Right atrium auricular region (tissue), 2 donors: ENCODE measurements at regions not wholly inside any gene's neighbourhood (a gene's known extent, or its start where the extent isn't known, plus 50 kb on each side); places are given as distances from the start of the nearest gene placed in this dataset.

Experiments
- DNase-seq: peaks from one replicate; pipeline ENCODE4 v3.0.0-alpha.2; 2019; ENCODE audit warnings: low spot score
- H3K27ac ChIP-seq, 2 donors: fragments of 200-600 bp; sonication (generic); 1 replicate in 1 of 2; 2 replicates in 1 of 2; pipeline ENCODE4 v1.5.1; 2016 to 2019
- H3K27me3 ChIP-seq, 2 donors: fragments of 200-600 bp; sonication (generic); one replicate each; pipeline versions ENCODE4 v1.5.1 to v1.6.0; 2017 to 2019
- H3K36me3 ChIP-seq: fragments of 200-600 bp; sonication (generic); one replicate; pipeline ENCODE4 v1.5.1; 2016
- H3K4me1 ChIP-seq, 2 donors: fragments of 200-600 bp; sonication (generic); one replicate each; pipeline versions ENCODE4 v1.5.1 to v1.6.0; 2017 to 2019
- H3K4me3 ChIP-seq, 2 donors: fragments of 200-600 bp; sonication (generic); 1 replicate in 1 of 2; 2 replicates in 1 of 2; pipeline ENCODE4 v1.5.1; 2017 to 2019; ENCODE audit warnings: mild to moderate bottlenecking in 1 of 2, moderate library complexity in 1 of 2
- H3K9me3 ChIP-seq, 2 donors: fragments of 200-600 bp; sonication (generic); one replicate each; pipeline ENCODE4 v1.5.1; 2019
- TF ChIP-seq, protein P1 (sequence below), 2 donors: fragments of 200-600 bp; sonication (generic); IDR thresholded peaks; one replicate each; pipeline ENCODE4 v1.5.1; 2019; ENCODE audit warnings: antibody characterized with exemption in 2 of 2

DNA sequence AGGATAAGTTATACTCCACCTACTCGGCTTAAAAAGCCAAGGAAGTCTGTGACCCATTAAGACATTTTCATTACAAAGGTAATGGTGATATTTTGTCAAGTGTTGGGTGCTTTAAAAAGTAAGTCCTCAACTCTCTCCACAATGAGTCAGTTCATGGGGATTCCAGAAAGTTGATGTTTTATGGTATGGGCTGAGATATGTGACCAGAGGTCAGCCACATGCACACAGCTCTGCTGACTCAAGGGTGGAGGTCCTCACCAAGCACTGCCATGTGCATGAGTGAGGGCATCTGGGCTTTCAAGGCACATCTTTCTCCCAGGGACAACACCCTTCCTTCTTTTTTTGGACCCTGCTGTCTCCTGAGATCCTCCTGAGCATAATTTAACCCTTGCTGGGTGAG, 292.9 kb downstream of the PTEN start:
- TF ChIP-seq, protein P1, sequence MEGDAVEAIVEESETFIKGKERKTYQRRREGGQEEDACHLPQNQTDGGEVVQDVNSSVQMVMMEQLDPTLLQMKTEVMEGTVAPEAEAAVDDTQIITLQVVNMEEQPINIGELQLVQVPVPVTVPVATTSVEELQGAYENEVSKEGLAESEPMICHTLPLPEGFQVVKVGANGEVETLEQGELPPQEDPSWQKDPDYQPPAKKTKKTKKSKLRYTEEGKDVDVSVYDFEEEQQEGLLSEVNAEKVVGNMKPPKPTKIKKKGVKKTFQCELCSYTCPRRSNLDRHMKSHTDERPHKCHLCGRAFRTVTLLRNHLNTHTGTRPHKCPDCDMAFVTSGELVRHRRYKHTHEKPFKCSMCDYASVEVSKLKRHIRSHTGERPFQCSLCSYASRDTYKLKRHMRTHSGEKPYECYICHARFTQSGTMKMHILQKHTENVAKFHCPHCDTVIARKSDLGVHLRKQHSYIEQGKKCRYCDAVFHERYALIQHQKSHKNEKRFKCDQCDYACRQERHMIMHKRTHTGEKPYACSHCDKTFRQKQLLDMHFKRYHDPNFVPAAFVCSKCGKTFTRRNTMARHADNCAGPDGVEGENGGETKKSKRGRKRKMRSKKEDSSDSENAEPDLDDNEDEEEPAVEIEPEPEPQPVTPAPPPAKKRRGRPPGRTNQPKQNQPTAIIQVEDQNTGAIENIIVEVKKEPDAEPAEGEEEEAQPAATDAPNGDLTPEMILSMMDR (IDR thresholded peaks at IDR 0.05), result no peak
- Histone ChIP-seq H3K27me3 (no peaks in the 10 kb centered on the region), H3K36me3 (no peaks in the 10 kb centered on the region), H3K9me3 (no peaks in the 10 kb centered on the region), H3K4me1 (no peaks in the 10 kb centered on the region), H3K4me3 (no peak overlapping the region), H3K27ac (no peak overlapping the region)
- DNase-seq, result no peak

DNA sequence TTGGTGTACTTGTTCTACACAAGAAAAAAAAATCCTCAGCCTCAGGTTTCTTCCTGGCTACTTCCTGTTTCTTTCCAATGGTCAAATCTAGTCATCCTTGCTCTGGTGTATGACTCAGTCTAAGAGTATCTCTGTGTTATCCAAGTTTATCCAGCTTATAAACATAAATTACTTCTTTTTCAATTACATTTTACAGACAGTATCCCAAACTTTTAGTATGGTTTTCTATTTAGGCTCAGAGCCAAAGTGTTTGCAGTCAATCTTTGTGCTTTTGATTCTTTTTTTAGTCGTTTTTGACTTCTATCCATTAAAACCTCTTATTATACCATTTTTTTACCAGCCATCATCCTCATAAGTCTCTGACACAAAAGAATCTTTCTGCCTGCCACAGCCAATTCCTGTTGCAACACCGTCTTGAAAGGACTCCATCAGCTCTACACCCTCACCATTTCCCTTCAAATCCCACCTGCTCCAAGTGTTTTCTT, 294.6 kb downstream of the PTEN start:
- Histone ChIP-seq H3K4me3 (no peak overlapping the region), H3K27ac (peak overlapping the region; percentile 56 to 71), H3K4me1 (no peaks in the 10 kb centered on the region), H3K9me3 (no peaks in the 10 kb centered on the region), H3K27me3 (no peaks in the 10 kb centered on the region), H3K36me3 (no peaks in the 10 kb centered on the region)
- no peak for DNase-seq
- TF ChIP-seq, protein P1 (IDR thresholded peaks at IDR 0.05), result no peak

DNA sequence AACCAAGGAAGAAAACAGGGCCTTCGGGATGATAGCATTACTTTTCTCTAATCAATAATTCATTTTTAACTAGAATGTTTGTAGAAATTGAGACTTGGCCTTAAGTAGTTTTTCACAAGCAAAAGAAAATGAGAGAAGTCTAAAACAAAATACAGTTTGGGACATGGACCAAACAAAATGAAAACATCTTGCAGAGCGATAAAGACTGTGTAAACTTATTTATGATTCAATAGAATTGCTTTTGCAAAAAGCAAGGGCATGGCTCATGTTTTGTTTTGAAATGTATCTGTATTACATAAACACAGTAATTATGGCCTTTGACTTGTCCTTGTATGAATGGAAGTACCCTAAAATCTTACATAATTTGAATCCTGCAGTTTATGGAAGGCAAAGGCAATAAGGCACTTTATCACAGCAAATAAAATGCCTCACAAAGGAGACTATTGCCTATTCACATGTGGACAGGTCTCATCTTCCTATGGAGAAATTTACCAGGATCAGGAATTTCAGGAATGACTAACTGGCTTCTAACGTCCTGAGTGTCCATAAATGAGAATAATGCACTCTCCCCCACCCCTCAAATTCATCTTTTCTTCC, 295.2 kb downstream of the PTEN start:
- TF ChIP-seq, protein P1 (IDR thresholded peaks at IDR 0.05), result no peak
- no peak overlapping the region for H3K4me3 ChIP-seq
- DNase-seq, result no peak
- no peaks in the 10 kb centered on the region for H3K4me1 ChIP-seq
- H3K27me3 ChIP-seq, result no peaks in the 10 kb centered on the region
- H3K27ac ChIP-seq, result peak overlapping the region; percentile 56 to 71
- H3K36me3 ChIP-seq, result no peaks in the 10 kb centered on the region
- no peaks in the 10 kb centered on the region for H3K9me3 ChIP-seq

DNA sequence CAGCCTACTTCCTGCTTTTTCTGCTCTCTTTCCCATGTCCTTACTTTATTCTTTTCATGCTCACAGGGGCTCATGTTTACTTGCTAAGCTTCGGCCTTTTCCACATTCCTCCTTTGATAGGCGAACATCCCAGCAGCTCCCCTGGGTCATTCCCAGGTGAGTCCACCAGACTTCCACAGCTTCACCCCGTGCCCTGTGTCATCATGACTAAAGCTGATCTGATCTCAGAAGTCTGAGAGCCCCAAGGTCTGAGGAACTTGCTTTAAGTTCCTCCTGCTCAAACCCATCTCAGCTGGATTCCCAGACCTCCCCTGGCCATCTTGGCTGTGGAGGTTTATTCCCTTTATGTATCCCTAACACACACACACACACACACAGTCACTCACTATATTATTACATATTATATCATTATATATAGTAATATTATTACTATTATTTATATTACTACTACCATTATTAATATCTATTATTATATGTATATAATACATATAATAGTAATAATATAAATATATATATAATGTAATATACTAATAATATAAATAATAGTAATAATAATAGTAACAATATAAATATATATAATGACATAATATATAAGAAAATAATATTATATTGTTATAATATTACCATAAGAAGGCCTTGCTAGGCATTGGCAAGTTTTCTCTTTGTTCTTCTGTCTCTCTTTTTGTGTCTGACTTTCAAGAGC, 295.9 kb downstream of the PTEN start:
- DNase-seq, result no peak
- no peaks in the 10 kb centered on the region for H3K9me3 ChIP-seq
- H3K27me3 ChIP-seq, result no peaks in the 10 kb centered on the region
- H3K4me3 ChIP-seq, result no peak overlapping the region
- TF ChIP-seq, protein P1 (IDR thresholded peaks at IDR 0.05), result no peak
- no peaks in the 10 kb centered on the region for H3K4me1 ChIP-seq
- no peaks in the 10 kb centered on the region for H3K36me3 ChIP-seq
- peak overlapping the region; percentile 56 to 71 for H3K27ac ChIP-seq

DNA sequence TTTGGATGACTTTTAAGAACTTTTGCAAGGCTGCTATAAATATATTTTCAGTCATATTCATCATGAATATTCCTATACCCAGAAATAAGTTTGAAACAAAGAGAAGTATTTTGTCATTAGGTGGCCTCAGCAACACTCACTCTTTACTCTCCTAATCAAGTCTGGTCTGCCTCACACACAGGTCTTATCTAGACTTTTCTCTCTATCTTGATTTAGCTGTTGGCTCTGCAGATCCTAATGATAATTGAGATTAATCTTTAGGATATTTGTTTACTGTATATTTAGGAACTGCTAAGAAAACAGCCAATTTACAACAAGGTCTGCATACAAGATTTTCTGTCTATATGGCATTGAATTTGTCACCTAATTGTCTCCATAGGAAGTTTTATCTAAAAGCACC, 297.6 kb downstream of the PTEN start:
- H3K4me3 ChIP-seq, result no peak overlapping the region
- H3K27me3 ChIP-seq, result no peaks in the 10 kb centered on the region
- no peak for DNase-seq
- H3K36me3 ChIP-seq, result no peaks in the 10 kb centered on the region
- no peaks in the 10 kb centered on the region for H3K9me3 ChIP-seq
- H3K4me1 ChIP-seq, result peaks cover 0 to 7% of the 10 kb centered on the region in 2 donors
- TF ChIP-seq, protein P1 (IDR thresholded peaks at IDR 0.05), result no peak
- H3K27ac ChIP-seq, result no peak overlapping the region
